ENCODE measurements at regions not wholly inside any gene's neighbourhood (a gene's known extent, or its start where the extent isn't known, plus 50 kb on each side); places are given as distances from the start of the nearest gene placed in this dataset.

- no peak for DNase-seq (ENCODE audit: low spot score)
Observed at GRCh38 chr4:153137677-153138630, 66.3 kb upstream of the TRIM2 start.

- peak; percentile 66 for DNase-seq (ENCODE audit: low spot score)
Observed at GRCh38 chr4:153138736-153139135, 65.5 kb upstream of the TRIM2 start.

- DNase-seq (ENCODE audit: low spot score), result no peak
Observed at GRCh38 chr4:153140294-153140693, 63.9 kb upstream of the TRIM2 start.

GRCh38 chr4:153141238-153141637, 63.0 kb upstream of the TRIM2 start:
- DNase-seq (ENCODE audit: low spot score), result no peak

GRCh38 chr4:153142700-153143438, 61.4 kb upstream of the TRIM2 start:
- peak; percentile 65 for DNase-seq (ENCODE audit: low spot score)

GRCh38 chr4:153143527-153144348, 60.5 kb upstream of the TRIM2 start:
- peak; percentile 78 for DNase-seq (ENCODE audit: low spot score)

- no peak for DNase-seq (ENCODE audit: low spot score)
Observed at GRCh38 chr4:153146031-153146430, 58.2 kb upstream of the TRIM2 start.

GRCh38 chr4:153146961-153147360, 57.3 kb upstream of the TRIM2 start:
- DNase-seq (ENCODE audit: low spot score), result no peak

GRCh38 chr4:153148791-153149190, 55.5 kb upstream of the TRIM2 start:
- DNase-seq (ENCODE audit: low spot score), result no peak

- DNase-seq (ENCODE audit: low spot score), result peak; percentile 89
Observed at GRCh38 chr4:153151535-153152455, 52.4 kb upstream of the TRIM2 start.

- DNase-seq (ENCODE audit: low spot score), result peak; percentile 39
Observed at GRCh38 chr4:153152501-153153338, 51.5 kb upstream of the TRIM2 start.

GRCh38 chr4:153153339-153153871, 50.8 kb upstream of the TRIM2 start:
- peak; percentile 40 for DNase-seq (ENCODE audit: low spot score)

GRCh38 chr4:153154007-153154975, 50.0 kb upstream of the TRIM2 start:
- DNase-seq (ENCODE audit: low spot score), result peak; percentile 40
